ENCODE measurements at regions not wholly inside any gene's neighbourhood (a gene's known extent, or its start where the extent isn't known, plus 50 kb on each side); places are given as distances from the start of the nearest gene placed in this dataset.

DNA sequence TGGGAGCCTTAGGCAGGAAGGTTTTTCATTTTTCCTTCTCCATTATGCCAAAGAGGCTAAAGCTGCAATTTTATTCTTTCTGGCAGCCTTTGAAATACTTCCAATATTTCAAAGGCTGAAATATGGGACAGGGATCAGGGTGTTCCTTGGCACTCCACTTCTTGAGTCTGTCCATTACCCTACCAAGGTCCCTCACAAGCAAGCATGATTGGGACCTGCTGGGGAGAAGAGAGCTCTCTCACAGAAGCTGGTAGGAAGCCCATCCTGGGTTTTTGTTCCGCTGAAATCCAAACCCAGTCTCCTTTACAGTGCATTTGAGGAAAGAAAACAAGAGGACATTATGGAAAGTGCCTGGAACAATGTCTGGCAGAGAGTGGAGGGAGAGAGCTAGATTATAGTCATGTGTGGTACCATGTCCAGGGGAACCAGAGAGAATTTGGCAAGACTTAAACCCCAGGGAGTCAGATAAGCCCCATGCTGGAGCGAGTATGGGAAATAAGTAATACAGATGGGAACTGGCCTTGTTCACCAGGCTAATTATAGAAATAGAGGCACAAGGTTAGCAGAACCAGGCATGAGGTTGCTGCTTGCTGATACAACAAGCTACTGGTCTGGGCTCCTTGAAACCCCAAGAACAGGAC is 104.7 kb downstream of the LSM5 start:
- DNase-seq (ENCODE audit: low read depth): no peak
- no peak for TF ChIP-seq CTCF (conservative IDR thresholded peaks at IDR 0.05; ENCODE audit: low read depth, low read length)
- H3K4me3 ChIP-seq (ENCODE audit: low read depth, low read length): no peak overlapping the region

DNA sequence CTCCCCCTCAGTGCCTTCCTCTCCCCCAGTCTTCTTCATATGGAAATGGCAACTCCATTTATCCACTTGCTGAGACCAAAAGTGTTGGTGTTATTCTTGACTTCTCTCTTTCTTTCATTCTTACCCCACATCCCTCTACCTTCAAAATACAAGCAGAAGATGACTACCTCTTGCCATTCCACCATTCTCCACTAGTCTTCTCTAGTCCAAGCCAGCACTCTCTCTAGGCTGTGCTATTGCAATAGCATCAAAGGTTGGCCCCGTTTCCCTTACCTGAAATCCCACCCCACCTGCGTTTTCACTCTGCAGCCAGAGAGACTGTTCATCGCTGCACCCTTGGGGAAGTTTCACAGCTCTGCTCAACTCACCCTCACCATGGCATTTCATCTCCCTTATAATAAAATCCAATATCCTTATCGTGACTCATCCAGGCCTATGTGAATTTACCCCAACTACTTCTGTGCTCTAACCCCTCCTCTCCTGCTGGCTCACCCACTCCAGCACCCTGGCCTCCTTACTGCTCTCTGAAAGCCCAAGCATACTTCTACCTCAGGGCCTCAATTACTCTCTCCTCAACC is 109.1 kb downstream of the LSM5 start:
- no peak for TF ChIP-seq CTCF (conservative IDR thresholded peaks at IDR 0.05; ENCODE audit: low read depth, low read length)
- no peak for DNase-seq (ENCODE audit: low read depth)
- H3K4me3 ChIP-seq (ENCODE audit: low read depth, low read length): no peak overlapping the region

GRCh38 chr7:32379510-32380112 is 110.6 kb downstream of the LSM5 start:
- no peak for DNase-seq (ENCODE audit: low read depth)
- no peak overlapping the region for H3K4me3 ChIP-seq (ENCODE audit: low read depth, low read length)
- TF ChIP-seq CTCF (conservative IDR thresholded peaks at IDR 0.05; ENCODE audit: low read depth, low read length): no peak

- DNase-seq (ENCODE audit: low read depth): no peak
- H3K4me3 ChIP-seq (ENCODE audit: low read depth, low read length): no peak overlapping the region
- TF ChIP-seq CTCF (conservative IDR thresholded peaks at IDR 0.05; ENCODE audit: low read depth, low read length): no peak
These were observed 111.2 kb downstream of the LSM5 start for GRCh38 chr7:32378988-32379387.

DNA sequence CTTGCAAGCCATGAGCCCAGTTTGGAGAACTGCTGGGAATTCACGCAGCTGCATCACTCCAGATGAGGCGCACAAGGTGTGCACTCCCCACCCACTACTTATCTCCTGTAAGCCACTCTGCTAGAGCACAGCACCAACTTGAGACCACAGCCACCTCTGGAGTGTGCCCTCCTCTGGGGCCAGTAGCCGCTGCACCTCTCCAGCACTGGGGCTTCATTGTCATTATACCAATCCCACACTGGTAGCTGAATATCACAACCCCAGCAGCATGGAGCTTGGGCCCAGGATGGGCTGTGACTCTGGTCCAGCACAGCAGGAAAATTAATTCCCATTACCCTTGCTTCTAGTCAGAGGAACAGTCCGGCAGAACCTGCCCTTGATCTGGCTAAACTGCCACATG is 125.6 kb downstream of the LSM5 start:
- no peak for TF ChIP-seq CTCF (conservative IDR thresholded peaks at IDR 0.05; ENCODE audit: low read depth, low read length)
- H3K4me3 ChIP-seq (ENCODE audit: low read depth, low read length): no peak overlapping the region
- DNase-seq (ENCODE audit: low read depth): no peak

- no peak overlapping the region for H3K4me3 ChIP-seq (ENCODE audit: low read depth, low read length)
- DNase-seq (ENCODE audit: low read depth): no peak
- no peak for TF ChIP-seq CTCF (conservative IDR thresholded peaks at IDR 0.05; ENCODE audit: low read depth, low read length)
These were observed 130.1 kb downstream of the LSM5 start for GRCh38 chr7:32360127-32360526.
